Medulla oblongata (tissue), 1 donor: ENCODE measurements at regions not wholly inside any gene's neighbourhood (a gene's known extent, or its start where the extent isn't known, plus 50 kb on each side); places are given as distances from the start of the nearest gene placed in this dataset.

Experiments
- DNase-seq: peaks from one replicate; pipeline ENCODE4 v3.0.0-alpha.2; 2015; ENCODE audit errors: extremely low spot score

- DNase-seq, result no peak
These were observed 155.1 kb downstream of the HIPK3 start for GRCh38 chr11:33412241-33412640.

DNA sequence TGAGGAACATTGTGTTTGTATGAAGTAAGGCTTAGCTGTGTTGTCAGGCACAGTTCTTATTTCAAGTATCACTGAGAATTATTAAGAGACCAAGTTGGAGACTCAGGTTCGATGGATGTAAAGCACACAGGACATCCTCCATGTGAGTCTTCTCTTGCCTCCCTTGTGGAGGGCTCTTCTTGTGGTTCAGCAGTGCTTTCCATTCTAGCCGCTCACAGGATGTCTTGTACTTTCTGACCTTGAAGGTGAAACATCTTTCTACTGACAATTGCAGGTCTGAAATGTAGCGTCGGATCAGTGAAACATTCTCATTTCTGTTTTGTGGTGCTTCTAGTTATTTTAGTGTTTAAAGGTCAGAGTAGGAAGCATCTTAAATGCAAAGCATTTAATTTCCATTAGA, 154.6 kb downstream of the HIPK3 start:
- DNase-seq, result no peak

DNA sequence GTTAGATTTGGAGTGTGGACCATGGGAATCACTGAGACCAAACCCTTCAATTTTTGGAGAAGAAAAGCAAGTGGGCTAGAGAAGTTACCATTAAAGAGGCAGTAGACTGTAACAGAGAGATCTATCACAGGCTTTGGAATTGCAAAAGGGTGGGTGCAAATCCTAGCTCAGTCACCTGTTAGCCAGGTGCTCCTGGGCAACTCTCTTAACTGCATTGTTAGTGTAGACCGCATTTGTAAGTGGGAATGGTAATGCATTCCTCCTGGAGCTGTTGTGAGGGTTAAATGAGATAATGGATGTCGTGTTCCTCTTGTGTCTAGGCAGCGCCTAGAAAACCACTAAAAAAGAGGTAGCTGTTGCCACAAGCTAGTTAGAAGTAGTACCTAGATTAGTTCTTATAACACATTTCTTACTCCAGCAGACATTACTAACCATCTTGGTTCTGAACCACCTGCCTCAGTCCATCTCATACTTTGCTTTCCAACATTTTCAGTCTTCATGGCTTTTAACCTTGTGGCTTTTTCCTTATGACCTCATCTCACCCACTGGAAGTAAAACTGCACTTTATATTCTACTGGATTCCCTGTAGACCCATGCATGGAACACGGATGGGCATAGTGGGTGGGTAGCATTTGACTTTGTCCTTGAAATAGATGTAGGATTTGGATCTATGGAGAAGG, 153.0 kb downstream of the HIPK3 start:
- DNase-seq, result no peak
